HG02642 (cell line): ENCODE measurements at regions not wholly inside any gene's neighbourhood (a gene's known extent, or its start where the extent isn't known, plus 50 kb on each side); places are given as distances from the start of the nearest gene placed in this dataset.

Experiments used
- ATAC-seq: cut with Tn5 transposase; IDR thresholded peaks from one replicate; pipeline ENCODE4 v1.9.1; 2021; ENCODE audit warnings: mild to moderate bottlenecking; ENCODE audit not compliant: unreplicated experiment, poor library complexity

- ATAC-seq, result no peak
These were observed 74.7 kb upstream of the TRPC4 start for GRCh38 chr13:37944081-37944868.

- no peak for ATAC-seq
These were observed 73.4 kb upstream of the TRPC4 start for GRCh38 chr13:37942929-37943328.

GRCh38 chr13:37934339-37935191, 65.0 kb upstream of the TRPC4 start:
- ATAC-seq, result no peak

- no peak for ATAC-seq
These were observed 59.7 kb upstream of the TRPC4 start for GRCh38 chr13:37929308-37929707.

- ATAC-seq, result no peak
These were observed 58.0 kb upstream of the TRPC4 start for GRCh38 chr13:37927561-37927960.

GRCh38 chr13:37925878-37926473, 56.4 kb upstream of the TRPC4 start:
- ATAC-seq, result no peak

GRCh38 chr13:37923236-37923635, 53.7 kb upstream of the TRPC4 start:
- no peak for ATAC-seq

- ATAC-seq, result no peak
These were observed 49.8 kb upstream of the TRPC4 start for GRCh38 chr13:37919329-37919880.
